ENCODE measurements at regions not wholly inside any gene's neighbourhood (a gene's known extent, or its start where the extent isn't known, plus 50 kb on each side); places are given as distances from the start of the nearest gene placed in this dataset.

DNA sequence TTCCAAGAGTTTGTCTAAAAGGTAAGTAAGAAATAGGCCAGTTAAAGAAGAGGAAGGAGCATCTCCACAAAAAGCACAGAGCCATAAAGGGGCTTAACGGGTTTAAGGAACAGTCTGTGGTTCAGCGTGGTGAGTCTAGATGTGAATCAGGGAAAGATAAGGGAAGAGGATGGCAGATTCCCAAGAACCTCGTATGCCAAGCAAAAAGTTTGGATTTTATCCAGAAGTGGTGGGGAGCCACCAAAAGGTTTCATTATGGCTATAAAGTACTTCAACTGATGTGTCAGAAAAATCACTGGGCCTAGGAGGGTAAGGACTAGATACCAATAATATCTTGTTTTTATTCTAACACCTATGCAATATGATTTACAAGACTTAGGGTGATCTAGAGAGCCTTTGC, 161.9 kb upstream of the PTER start:
- TF ChIP-seq SIN3A (IDR thresholded peaks at IDR 0.05; ENCODE audit: low read depth, low read length) (no peak), EGR1 (IDR thresholded peaks at IDR 0.05; ENCODE audit: borderline replicate concordance in 1 of 2, low read depth in 2 of 2, low read length in 2 of 2) (no peak), BRCA1 (IDR thresholded peaks at IDR 0.05; ENCODE audit: low read depth, low read length) (no peak), FOXM1 (IDR thresholded peaks at IDR 0.05; ENCODE audit: low read depth, low read length) (no peak), NFYB (IDR thresholded peaks at IDR 0.05; ENCODE audit: insufficient read depth, low read depth, low read length) (no peak), TCF7 (IDR thresholded peaks at IDR 0.05; ENCODE audit: borderline replicate concordance) (no peak), CTCF (IDR thresholded peaks at IDR 0.05 in 2 of 3, conservative IDR thresholded peaks at IDR 0.05 in 1 of 3; ENCODE audit: control insufficient read depth in 2 of 3, extremely low read depth in 1 of 3, insufficient read depth in 1 of 3, low read depth in 3 of 3, low read length in 3 of 3) (no peak), SREBF1 (IDR thresholded peaks at IDR 0.05; ENCODE audit: low read length) (no peak), TARDBP (IDR thresholded peaks at IDR 0.05; ENCODE audit: borderline replicate concordance) (no peak), YBX1 (IDR thresholded peaks at IDR 0.05) (no peak), TAF1 (IDR thresholded peaks at IDR 0.05; ENCODE audit: borderline replicate concordance, low read depth, low read length) (no peak)

Data from GM12878 (cell line).